PC-9 (cell line): ENCODE measurements at regions not wholly inside any gene's neighbourhood (a gene's known extent, or its start where the extent isn't known, plus 50 kb on each side); places are given as distances from the start of the nearest gene placed in this dataset.

Experiments used
- BruUV-seq: library from RNA; stranded (reverse); fragments of 400-500 nt; replicated peaks from 2 replicates; lab custom pipeline; 2021; lab: Mats Ljungman, UMichigan
- CTCF ChIA-PET: fragments of 300-600 bp; sonication (Branson Sonifier 250); formaldehyde crosslinking; loops from one replicate; lab custom pipeline; 2022; ENCODE audit warnings: antibody characterized with exemption; lab: Charles Lee
- POLR2A ChIA-PET: fragments of 300-600 bp; sonication (Branson Sonifier 250); formaldehyde crosslinking; loops from one replicate; lab custom pipeline; 2022; ENCODE audit warnings: antibody characterized with exemption; ENCODE audit not compliant: unreplicated experiment; lab: Charles Lee
- DNase-seq, 2 experiments: peaks; one replicate each; pipeline versions ENCODE4 v3.0.0 to v3.0.0-alpha.2; 2015 to 2022; ENCODE audit warnings: mixed read lengths in 1 of 2
- H2AFZ ChIP-seq: fragments of 200-600 bp; sonication (generic); 2 replicates; pipeline ENCODE4 v1.8.1; 2017; ENCODE audit warnings: antibody characterized with exemption
- H3F3A ChIP-seq: fragments of 200-600 bp; sonication (generic); 2 replicates; pipeline ENCODE4 v1.8.1; 2017; ENCODE audit warnings: antibody characterized with exemption, mild to moderate bottlenecking, low read depth; ENCODE audit not compliant: insufficient read depth
- H3K27ac ChIP-seq: fragments of 200-600 bp; sonication (generic); 2 replicates; pipeline ENCODE4 v1.6.1; 2016; ENCODE audit warnings: mixed run types
- H3K27me3 ChIP-seq: fragments of 200-600 bp; sonication (generic); 2 replicates; pipeline ENCODE4 v1.6.1; 2016; ENCODE audit warnings: low read depth, mixed run types; ENCODE audit not compliant: insufficient read depth
- H3K36me3 ChIP-seq: fragments of 200-600 bp; sonication (generic); 2 replicates; pipeline ENCODE4 v1.6.1; 2016; ENCODE audit warnings: low read depth, mixed run types
- H3K4me1 ChIP-seq: fragments of 200-600 bp; sonication (generic); replicated peaks from 2 replicates; pipeline ENCODE4 v1.6.1; 2016; ENCODE audit warnings: mixed run types; ENCODE audit not compliant: insufficient read depth
- H3K4me2 ChIP-seq: fragments of 200-600 bp; sonication (generic); 2 replicates; pipeline ENCODE4 v1.6.1; 2017; ENCODE audit warnings: mixed run types
- H3K4me3 ChIP-seq: fragments of 200-600 bp; sonication (generic); 2 replicates; pipeline ENCODE4 v1.6.1; 2016; ENCODE audit warnings: mixed run types
- H3K79me2 ChIP-seq: fragments of 200-600 bp; sonication (generic); 2 replicates; pipeline ENCODE4 v1.6.1; 2017; ENCODE audit warnings: low read depth, mixed run types
- H3K9me2 ChIP-seq: fragments of 200-600 bp; sonication (generic); 2 replicates; pipeline ENCODE4 v1.8.1; 2017; ENCODE audit warnings: mild to moderate bottlenecking; ENCODE audit not compliant: insufficient read depth
- H3K9me3 ChIP-seq: fragments of 200-600 bp; sonication (generic); 2 replicates; pipeline ENCODE4 v1.8.1; 2016; ENCODE audit warnings: low read depth; ENCODE audit not compliant: insufficient read depth
- H4K20me1 ChIP-seq: fragments of 200-600 bp; sonication (generic); 2 replicates; pipeline ENCODE4 v1.8.1; 2017; ENCODE audit not compliant: insufficient read depth
- CTCF ChIP-seq: fragments of 200-600 bp; sonication (generic); conservative IDR thresholded peaks from 2 replicates; pipeline ENCODE4 v1.6.1; 2017; ENCODE audit warnings: mixed run types, antibody characterized with exemption, mild to moderate bottlenecking, moderate library complexity
- EZH2 ChIP-seq: fragments of 200-600 bp; sonication (generic); IDR thresholded peaks from 2 replicates; pipeline ENCODE4 v1.8.0; 2017; ENCODE audit warnings: antibody characterized with exemption, low read depth
- intact Hi-C: fragments of 100-400 bp; cut with micrococcal nuclease; formaldehyde crosslinking; loops from one replicate; pipeline ENCODE4 v1.10.0; 2022; ENCODE audit not compliant: unreplicated experiment

GRCh38 chr1:50271968-50272578, 151.2 kb downstream of the DMRTA2 start:
- Histone ChIP-seq H3K9me3 (no peaks in the 10 kb centered on the region), H3K27me3 (peaks cover 7% of the 10 kb centered on the region; the same call in 1 of the 2 replicates), H2AFZ (no peak overlapping the region), H4K20me1 (no peaks in the 10 kb centered on the region), H3K9me2 (no peaks in the 10 kb centered on the region), H3K27ac (no peak overlapping the region), H3K79me2 (no peaks in the 10 kb centered on the region), H3K4me2 (no peak overlapping the region), H3F3A (no peaks in the 10 kb centered on the region), H3K4me3 (no peak overlapping the region), H3K4me1 (no peaks in the 10 kb centered on the region), H3K36me3 (no peaks in the 10 kb centered on the region)
- CTCF ChIA-PET = no interaction called here
- BruUV-seq = no TSS peak
- intact Hi-C loops = no loop called here
- POLR2A ChIA-PET = no interaction called here
- no peak for TF ChIP-seq EZH2
- peak; percentile 70 for TF ChIP-seq CTCF
- peak in 1 of 2 experiments; percentile 15 for DNase-seq

- no peak for DNase-seq
- no peaks in the 10 kb centered on the region for H3K79me2 ChIP-seq
- H3K9me2 ChIP-seq = no peaks in the 10 kb centered on the region
- peaks cover 7% of the 10 kb centered on the region; the same call in 1 of the 2 replicates for H3K27me3 ChIP-seq
- H3K9me3 ChIP-seq = no peaks in the 10 kb centered on the region
- H3K4me2 ChIP-seq = no peak overlapping the region
- no peaks in the 10 kb centered on the region for H3F3A ChIP-seq
- no peak overlapping the region for H3K4me3 ChIP-seq
- ChIA-PET CTCF (interaction anchor here (0.6 kb wide), 1 partner anchor 131 kb away, joined by 3 read pairs; no protein-coding TSS in a partner anchor), POLR2A (no interaction called here)
- H2AFZ ChIP-seq = no peak overlapping the region
- H3K36me3 ChIP-seq = no peaks in the 10 kb centered on the region
- no peaks in the 10 kb centered on the region for H3K4me1 ChIP-seq
- TF ChIP-seq CTCF (no peak), EZH2 (no peak)
- intact Hi-C loops = no loop called here
- no peaks in the 10 kb centered on the region for H4K20me1 ChIP-seq
- no TSS peak for BruUV-seq
- no peak overlapping the region for H3K27ac ChIP-seq
Observed at GRCh38 chr1:50271337-50271736, 151.9 kb downstream of the DMRTA2 start.

- no peak for DNase-seq
- Histone ChIP-seq H3K4me3 (no peak overlapping the region), H3K9me3 (no peaks in the 10 kb centered on the region), H3F3A (no peaks in the 10 kb centered on the region), H3K4me1 (no peaks in the 10 kb centered on the region), H3K27me3 (peaks cover 2% of the 10 kb centered on the region; the same call in 1 of the 2 replicates), H3K4me2 (no peak overlapping the region), H3K36me3 (no peaks in the 10 kb centered on the region), H4K20me1 (no peaks in the 10 kb centered on the region), H3K9me2 (no peaks in the 10 kb centered on the region), H3K79me2 (no peaks in the 10 kb centered on the region), H3K27ac (no peak overlapping the region), H2AFZ (no peak overlapping the region)
- intact Hi-C loops = no loop called here
- no TSS peak for BruUV-seq
- ChIA-PET CTCF (no interaction called here), POLR2A (no interaction called here)
- TF ChIP-seq EZH2 (no peak), CTCF (no peak)
Observed at GRCh38 chr1:50270926-50271325, 152.3 kb downstream of the DMRTA2 start.
